GM12878 (cell line): ENCODE measurements at regions not wholly inside any gene's neighbourhood (a gene's known extent, or its start where the extent isn't known, plus 50 kb on each side); places are given as distances from the start of the nearest gene placed in this dataset.

ENCODE experiments used
- ATAC-seq: fragments of 200-7000 bp; cut with Tn5 transposase; 3 replicates; pipeline ENCODE4 v1.9.1; 2020; ENCODE audit warnings: mild to moderate bottlenecking, moderate library complexity
- BruUV-seq: library from RNA; stranded (reverse); fragments of 400-500 nt; replicated peaks from 2 replicates; lab custom pipeline; 2021; lab: Mats Ljungman, UMichigan
- CTCF ChIA-PET: fragments of 300-600 bp; sonication (Branson Sonifier 250); formaldehyde crosslinking; extraction: SDS; loops from one replicate; lab custom pipeline; 2021; ENCODE audit warnings: inconsistent platforms; lab: Yijun Ruan, JAX
- POLR2A ChIA-PET: fragments of 350-600 bp; formaldehyde crosslinking; extraction: SDS; loops from one replicate; lab custom pipeline; 2021; ENCODE audit warnings: inconsistent platforms; lab: Charles Lee
- RAD21 ChIA-PET: fragments of 300-600 bp; sonication (Branson Sonifier 250); formaldehyde crosslinking; loops from one replicate; lab custom pipeline; 2023; ENCODE audit warnings: antibody characterized with exemption; ENCODE audit not compliant: unreplicated experiment; lab: Charles Lee
- SMC1A ChIA-PET: fragments of 300-600 bp; sonication (Branson Sonifier 250); formaldehyde crosslinking; loops from one replicate; lab custom pipeline; 2023; ENCODE audit not compliant: unreplicated experiment, uncharacterized antibody; lab: Charles Lee
- DNase-seq: peaks from one replicate; pipeline ENCODE4 v3.0.0-alpha.2; 2011; ENCODE audit warnings: low read depth, low spot score
- FAIRE-seq: peaks from 3 replicates; lab custom pipeline; 2011; peaks lifted over from hg19 to GRCh38; lab: Jason Lieb, UNC
- H2AFZ ChIP-seq: 2 replicates; pipeline ENCODE4 v1.6.0; 2011; ENCODE audit warnings: low read depth, low read length, control low read depth; ENCODE audit not compliant: control insufficient read depth
- H3K27ac ChIP-seq: 2 replicates; pipeline ENCODE4 v1.5.1; 2011; ENCODE audit warnings: control low read depth; ENCODE audit not compliant: control insufficient read depth, insufficient read depth
- H3K27me3 ChIP-seq, 2 experiments: replicated peaks in 1 of 2; 2 replicates each; pipeline versions ENCODE4 v1.6.0 to v1.6.1; 2011; ENCODE audit warnings: low read length in 1 of 2; ENCODE audit not compliant: control insufficient read depth in 2 of 2, insufficient read depth in 2 of 2
- H3K36me3 ChIP-seq, 2 experiments: 2 replicates each; pipeline ENCODE4 v1.5.1; 2011; ENCODE audit warnings: low read length in 1 of 2; ENCODE audit not compliant: control insufficient read depth in 2 of 2, insufficient read depth in 2 of 2
- H3K4me1 ChIP-seq: 2 replicates; pipeline ENCODE4 v1.6.1; 2011; ENCODE audit warnings: mild to moderate bottlenecking, low read length, moderate library complexity, mixed read lengths; ENCODE audit not compliant: control insufficient read depth, insufficient read depth
- H3K4me2 ChIP-seq: 2 replicates; pipeline ENCODE4 v1.6.0; 2011; ENCODE audit warnings: control low read depth; ENCODE audit not compliant: control insufficient read depth, insufficient read depth
- H3K4me3 ChIP-seq: fragments of 200-600 bp; sonication (generic); 2 replicates; pipeline ENCODE4 v1.5.1; 2016
- H3K79me2 ChIP-seq: 2 replicates; pipeline ENCODE4 v1.6.0; 2011; ENCODE audit warnings: low read length; ENCODE audit not compliant: control insufficient read depth, insufficient read depth
- H3K9ac ChIP-seq: 2 replicates; pipeline ENCODE4 v1.8.0; 2011; ENCODE audit warnings: low read length, control low read depth, mixed read lengths; ENCODE audit not compliant: control insufficient read depth, insufficient read depth
- H3K9me3 ChIP-seq: replicated peaks from 3 replicates; pipeline ENCODE4 v1.5.1; 2011; ENCODE audit warnings: mild to moderate bottlenecking, low read length; ENCODE audit not compliant: control insufficient read depth, insufficient read depth
- H4K20me1 ChIP-seq: 2 replicates; pipeline ENCODE4 v1.6.0; 2011; ENCODE audit not compliant: control insufficient read depth, insufficient read depth
- ATF7 ChIP-seq: fragments of 450-650 bp; IDR thresholded peaks from 2 replicates; pipeline ENCODE4 v1.6.1; 2016; ENCODE audit warnings: low read depth, mild to moderate bottlenecking
- BCL11A ChIP-seq: IDR thresholded peaks from 2 replicates; pipeline ENCODE4 v1.6.1; 2011; ENCODE audit warnings: low read depth, low read length
- CBFB ChIP-seq: IDR thresholded peaks from 2 replicates; pipeline ENCODE4 v1.6.1; 2016; ENCODE audit warnings: antibody characterized with exemption, low read depth
- HDAC2 ChIP-seq: fragments of 200-600 bp; sonication (generic); IDR thresholded peaks from 2 replicates; pipeline ENCODE4 v1.6.1; 2017
- HDGF ChIP-seq: fragments of 450-650 bp; IDR thresholded peaks from 2 replicates; pipeline ENCODE4 v1.6.1; 2016; ENCODE audit warnings: antibody characterized with exemption
- MTA3 ChIP-seq: IDR thresholded peaks from 2 replicates; pipeline ENCODE4 v1.6.1; 2012; ENCODE audit warnings: low read length, inconsistent platforms, borderline replicate concordance
- NFIC ChIP-seq: IDR thresholded peaks from 2 replicates; pipeline ENCODE4 v1.6.1; 2012; ENCODE audit warnings: low read depth, mild to moderate bottlenecking, inconsistent platforms, low read length, moderate library complexity
- NRF1 ChIP-seq: conservative IDR thresholded peaks from 2 replicates; pipeline ENCODE4 v1.6.1; 2011; ENCODE audit warnings: mild to moderate bottlenecking, low read depth, low read length, improper control_type of control experiment
- RB1 ChIP-seq: fragments of 450-650 bp; formaldehyde crosslinking; IDR thresholded peaks from 2 replicates; pipeline ENCODE4 v1.6.1; 2017; ENCODE audit warnings: mild to moderate bottlenecking, borderline replicate concordance
- SP1 ChIP-seq: IDR thresholded peaks from one replicate; pipeline ENCODE4 v1.6.1; 2011; ENCODE audit warnings: low read depth, low read length
- TBL1XR1 ChIP-seq: IDR thresholded peaks from 2 replicates; pipeline ENCODE4 v1.6.1; 2012; ENCODE audit warnings: low read depth, low read length, improper control_type of control experiment
- ZSCAN29 ChIP-seq: fragments of 450-650 bp; IDR thresholded peaks from 2 replicates; pipeline ENCODE4 v1.6.1; 2017; ENCODE audit warnings: mild to moderate bottlenecking, moderate library complexity
- WGBS: methylation state at CpG from one replicate; pipeline ENCODE4 v1.1.6; 2016; ENCODE audit warnings: low lambda C conversion rate; ENCODE audit not compliant: insufficient replicate concordance, insufficient coverage; ENCODE audit errors: missing lambda C conversion rate; 5-methylcytosine and 5-hydroxymethylcytosine counted together
- in situ Hi-C: fragments of 300-500 bp; cut with MboI; formaldehyde crosslinking; loops from 9 replicates; pipeline ENCODE4 v1.14.3; 2018; ENCODE audit warnings: mixed read lengths
- intact Hi-C: fragments of 100-400 bp; cut with micrococcal nuclease; formaldehyde crosslinking; loops from one replicate; pipeline ENCODE4 v1.14.2; 2022; ENCODE audit not compliant: unreplicated experiment
- TF ChIP-seq, protein P1 (sequence below): IDR thresholded peaks from 2 replicates; pipeline ENCODE4 v1.6.1; 2012; ENCODE audit warnings: low read depth, low read length, improper control_type of control experiment
- TF ChIP-seq, protein P2 (sequence below): fragments of 450-650 bp; IDR thresholded peaks from 2 replicates; pipeline ENCODE4 v1.6.1; 2017; ENCODE audit warnings: borderline replicate concordance

DNA sequence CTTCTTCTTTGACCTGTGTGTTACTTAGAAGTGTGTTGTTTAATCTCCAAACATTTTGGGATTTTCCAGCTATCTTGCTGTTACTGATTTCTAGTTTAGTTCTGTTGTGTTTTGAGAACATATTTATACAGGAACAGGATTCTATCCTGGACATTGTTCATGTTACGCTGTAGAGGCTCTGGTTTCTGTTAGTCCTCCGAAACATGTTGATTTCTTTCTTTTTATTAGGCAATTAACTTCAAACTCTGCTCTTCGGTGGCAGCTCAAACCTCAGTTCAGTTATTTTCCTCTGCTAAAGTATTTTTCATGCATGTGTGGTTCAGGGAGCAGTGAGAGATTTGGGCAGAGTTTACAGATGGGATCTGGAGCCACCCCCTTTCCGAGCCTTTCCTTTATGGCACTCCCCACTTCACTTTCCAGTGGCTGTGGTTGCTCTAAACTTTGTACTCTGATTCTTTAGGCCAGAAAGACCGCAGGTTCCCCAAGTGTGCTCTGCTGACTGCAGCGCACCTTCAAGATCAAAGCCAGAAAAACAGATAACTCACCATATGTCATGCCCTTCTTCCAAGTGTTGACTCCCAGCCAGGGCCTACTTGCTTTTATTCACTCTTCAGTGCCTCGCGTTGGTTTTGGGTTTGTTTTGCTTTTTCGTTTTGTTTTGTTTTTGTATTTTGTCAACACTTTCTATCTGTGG, 77.6 kb upstream of the KSR1 start:
- Histone ChIP-seq H3K9ac (no peak overlapping the region), H3K9me3 (no peaks in the 10 kb centered on the region; the same call in none of the 3 replicates), H4K20me1 (no peaks in the 10 kb centered on the region), H3K79me2 (no peaks in the 10 kb centered on the region), H2AFZ (no peak overlapping the region), H3K4me3 (no peak overlapping the region), H3K27me3 (no peaks in the 10 kb centered on the region), H3K36me3 (no peaks in the 10 kb centered on the region), H3K27ac (no peak overlapping the region), H3K4me1 (peaks cover 6% of the 10 kb centered on the region), H3K4me2 (no peak overlapping the region)
- ATAC-seq: no peak
- ChIA-PET RAD21 (interaction anchor here (5.1 kb wide), 1 partner anchor 220 kb away, joined by 54 read pairs; no protein-coding TSS in a partner anchor), CTCF (interaction anchor here (0.6 to 6.0 kb wide), 7 partner anchors 9 to 276 kb away, joined by 3 to 109 read pairs (median 4); partner anchors contain the start of gene KSR1), SMC1A (interaction anchor here (2.7 to 4.7 kb wide), 2 partner anchors 142 to 223 kb away, joined by 8 to 20 read pairs; no protein-coding TSS in a partner anchor), POLR2A (no interaction called here)
- in situ Hi-C loops: no loop called here
- intact Hi-C loops: no loop called here
- TF ChIP-seq SP1 (no peak), CBFB (no peak), MTA3 (no peak), ZSCAN29 (no peak), ATF7 (no peak), HDAC2 (no peak), TBL1XR1 (no peak), NFIC (no peak), RB1 (no peak), HDGF (no peak), BCL11A (no peak), NRF1 (no peak)
- TF ChIP-seq, protein P1, sequence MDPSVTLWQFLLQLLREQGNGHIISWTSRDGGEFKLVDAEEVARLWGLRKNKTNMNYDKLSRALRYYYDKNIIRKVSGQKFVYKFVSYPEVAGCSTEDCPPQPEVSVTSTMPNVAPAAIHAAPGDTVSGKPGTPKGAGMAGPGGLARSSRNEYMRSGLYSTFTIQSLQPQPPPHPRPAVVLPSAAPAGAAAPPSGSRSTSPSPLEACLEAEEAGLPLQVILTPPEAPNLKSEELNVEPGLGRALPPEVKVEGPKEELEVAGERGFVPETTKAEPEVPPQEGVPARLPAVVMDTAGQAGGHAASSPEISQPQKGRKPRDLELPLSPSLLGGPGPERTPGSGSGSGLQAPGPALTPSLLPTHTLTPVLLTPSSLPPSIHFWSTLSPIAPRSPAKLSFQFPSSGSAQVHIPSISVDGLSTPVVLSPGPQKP: no peak
- TF ChIP-seq, protein P2, sequence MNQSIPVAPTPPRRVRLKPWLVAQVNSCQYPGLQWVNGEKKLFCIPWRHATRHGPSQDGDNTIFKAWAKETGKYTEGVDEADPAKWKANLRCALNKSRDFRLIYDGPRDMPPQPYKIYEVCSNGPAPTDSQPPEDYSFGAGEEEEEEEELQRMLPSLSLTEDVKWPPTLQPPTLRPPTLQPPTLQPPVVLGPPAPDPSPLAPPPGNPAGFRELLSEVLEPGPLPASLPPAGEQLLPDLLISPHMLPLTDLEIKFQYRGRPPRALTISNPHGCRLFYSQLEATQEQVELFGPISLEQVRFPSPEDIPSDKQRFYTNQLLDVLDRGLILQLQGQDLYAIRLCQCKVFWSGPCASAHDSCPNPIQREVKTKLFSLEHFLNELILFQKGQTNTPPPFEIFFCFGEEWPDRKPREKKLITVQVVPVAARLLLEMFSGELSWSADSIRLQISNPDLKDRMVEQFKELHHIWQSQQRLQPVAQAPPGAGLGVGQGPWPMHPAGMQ: no peak
- no peak for FAIRE-seq
- DNase-seq: no peak
- BruUV-seq: no TSS peak
- 92% methylated on average over 9 of the region's 9 CpGs for WGBS
